ENCODE measurements at regions not wholly inside any gene's neighbourhood (a gene's known extent, or its start where the extent isn't known, plus 50 kb on each side); places are given as distances from the start of the nearest gene placed in this dataset.

GRCh38 chr3:104102386-104102785, 1264.3 kb upstream of the ALCAM start:
- Histone ChIP-seq H3K27me3 (no peaks in the 10 kb centered on the region), H3K36me3 (no peaks in the 10 kb centered on the region), H3K4me1 (no peaks in the 10 kb centered on the region), H3K4me3 (no peak overlapping the region), H3K9me3 (peaks cover 0 to 5% (median 0%) of the 10 kb centered on the region in 3 donors), H3K27ac (no peak overlapping the region)
- DNase-seq = no peak
- TF ChIP-seq CTCF (IDR thresholded peaks at IDR 0.05) = peak in 1 of 6 experiments; percentile 18
- TF ChIP-seq POLR2A (IDR thresholded peaks at IDR 0.05) = no peak
- 13 to 21% methylated on average over 2 of the region's 3 CpGs for WGBS, 2 donors
- intact Hi-C loops (cut with DNase I) = no loop called here

- no peaks in the 10 kb centered on the region for H3K9me3 ChIP-seq
- H3K27me3 ChIP-seq = no peaks in the 10 kb centered on the region
- DNase-seq = no peak
- intact Hi-C loops (cut with DNase I) = no loop called here
- 36 to 43% methylated on average over 3 of the region's 3 CpGs for WGBS, 2 donors
- H3K4me1 ChIP-seq = no peaks in the 10 kb centered on the region
- no peak overlapping the region for H3K27ac ChIP-seq
- no peak for TF ChIP-seq POLR2A (IDR thresholded peaks at IDR 0.05)
- TF ChIP-seq CTCF (IDR thresholded peaks at IDR 0.05) = no peak
- H3K36me3 ChIP-seq = no peaks in the 10 kb centered on the region
- H3K4me3 ChIP-seq = no peak overlapping the region
Measured at GRCh38 chr3:104106276-104106675, 1260.4 kb upstream of the ALCAM start.

DNA sequence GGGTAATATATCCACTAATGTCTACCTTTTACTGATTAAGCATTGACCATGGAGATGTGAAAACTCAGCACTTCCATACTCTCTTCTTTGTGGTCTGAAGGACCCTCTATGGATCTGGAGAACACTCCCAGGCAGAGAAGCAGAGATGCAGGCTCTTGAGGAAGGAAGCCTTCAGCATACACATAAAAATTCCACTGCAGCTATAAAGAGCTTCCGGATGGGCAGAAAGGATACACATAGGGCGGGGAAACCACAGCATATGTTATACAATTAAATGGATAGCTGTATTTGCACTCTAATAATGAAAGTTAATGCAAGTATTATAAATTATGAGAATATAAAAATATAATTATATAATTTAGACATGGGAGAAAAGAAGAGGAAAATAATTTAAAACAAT, 1258.2 kb upstream of the ALCAM start:
- intact Hi-C loops (cut with DNase I) = no loop called here
- 49 to 71% methylated on average over 2 of the region's 2 CpGs for WGBS, 2 donors
- Histone ChIP-seq H3K4me1 (no peaks in the 10 kb centered on the region), H3K4me3 (no peak overlapping the region), H3K36me3 (no peaks in the 10 kb centered on the region), H3K27ac (no peak overlapping the region), H3K27me3 (no peaks in the 10 kb centered on the region), H3K9me3 (no peaks in the 10 kb centered on the region)
- no peak for DNase-seq
- no peak for TF ChIP-seq POLR2A (IDR thresholded peaks at IDR 0.05)
- TF ChIP-seq CTCF (IDR thresholded peaks at IDR 0.05) = no peak

- DNase-seq = no peak
- H3K4me3 ChIP-seq = no peak overlapping the region
- H3K27me3 ChIP-seq = no peaks in the 10 kb centered on the region
- H3K4me1 ChIP-seq = no peaks in the 10 kb centered on the region
- TF ChIP-seq CTCF (IDR thresholded peaks at IDR 0.05) (no peak), POLR2A (IDR thresholded peaks at IDR 0.05) (no peak)
- WGBS, 2 donors = 50 to 94% methylated on average over 1 to 3 of the region's 4 CpGs
- intact Hi-C loops (cut with DNase I) = no loop called here
- H3K27ac ChIP-seq = no peak overlapping the region
- peaks cover 0 to 11% (median 0%) of the 10 kb centered on the region in 3 donors for H3K9me3 ChIP-seq
- H3K36me3 ChIP-seq = no peaks in the 10 kb centered on the region
Measured at GRCh38 chr3:104126463-104126862, 1240.2 kb upstream of the ALCAM start.

- intact Hi-C loops (cut with DNase I) = no loop called here
- no peak for TF ChIP-seq CTCF (IDR thresholded peaks at IDR 0.05)
- Histone ChIP-seq H3K4me3 (no peak overlapping the region), H3K27ac (no peak overlapping the region), H3K36me3 (no peaks in the 10 kb centered on the region), H3K4me1 (no peaks in the 10 kb centered on the region), H3K9me3 (peaks cover 0 to 11% (median 0%) of the 10 kb centered on the region in 3 donors), H3K27me3 (no peaks in the 10 kb centered on the region)
- WGBS, 2 donors = 74 to 75% methylated on average over 5 to 6 of the region's 7 CpGs
- no peak for DNase-seq
Measured at GRCh38 chr3:104126864-104127553, 1239.7 kb upstream of the ALCAM start.
